ENCODE measurements at regions not wholly inside any gene's neighbourhood (a gene's known extent, or its start where the extent isn't known, plus 50 kb on each side); places are given as distances from the start of the nearest gene placed in this dataset.

- TF ChIP-seq, protein P1, sequence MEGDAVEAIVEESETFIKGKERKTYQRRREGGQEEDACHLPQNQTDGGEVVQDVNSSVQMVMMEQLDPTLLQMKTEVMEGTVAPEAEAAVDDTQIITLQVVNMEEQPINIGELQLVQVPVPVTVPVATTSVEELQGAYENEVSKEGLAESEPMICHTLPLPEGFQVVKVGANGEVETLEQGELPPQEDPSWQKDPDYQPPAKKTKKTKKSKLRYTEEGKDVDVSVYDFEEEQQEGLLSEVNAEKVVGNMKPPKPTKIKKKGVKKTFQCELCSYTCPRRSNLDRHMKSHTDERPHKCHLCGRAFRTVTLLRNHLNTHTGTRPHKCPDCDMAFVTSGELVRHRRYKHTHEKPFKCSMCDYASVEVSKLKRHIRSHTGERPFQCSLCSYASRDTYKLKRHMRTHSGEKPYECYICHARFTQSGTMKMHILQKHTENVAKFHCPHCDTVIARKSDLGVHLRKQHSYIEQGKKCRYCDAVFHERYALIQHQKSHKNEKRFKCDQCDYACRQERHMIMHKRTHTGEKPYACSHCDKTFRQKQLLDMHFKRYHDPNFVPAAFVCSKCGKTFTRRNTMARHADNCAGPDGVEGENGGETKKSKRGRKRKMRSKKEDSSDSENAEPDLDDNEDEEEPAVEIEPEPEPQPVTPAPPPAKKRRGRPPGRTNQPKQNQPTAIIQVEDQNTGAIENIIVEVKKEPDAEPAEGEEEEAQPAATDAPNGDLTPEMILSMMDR (IDR thresholded peaks at IDR 0.05 in 4 of 5, conservative IDR thresholded peaks at IDR 0.05 in 1 of 5) = no peak
- no peak for TF ChIP-seq POLR2A (IDR thresholded peaks at IDR 0.05)
Observed at GRCh38 chr2:8168876-8169424, 512.9 kb upstream of the ID2 start.
